GM18520 (cell line): ENCODE measurements at regions not wholly inside any gene's neighbourhood (a gene's known extent, or its start where the extent isn't known, plus 50 kb on each side); places are given as distances from the start of the nearest gene placed in this dataset.
"Not testable (repeated sequence)": the region's sequence is repeated elsewhere in the genome, so short reads cannot be mapped to it uniquely, and the experiment has no call there.

Source experiments
- ATAC-seq: cut with Tn5 transposase; IDR thresholded peaks from one replicate; pipeline ENCODE4 v1.9.1; 2021; ENCODE audit not compliant: unreplicated experiment

DNA sequence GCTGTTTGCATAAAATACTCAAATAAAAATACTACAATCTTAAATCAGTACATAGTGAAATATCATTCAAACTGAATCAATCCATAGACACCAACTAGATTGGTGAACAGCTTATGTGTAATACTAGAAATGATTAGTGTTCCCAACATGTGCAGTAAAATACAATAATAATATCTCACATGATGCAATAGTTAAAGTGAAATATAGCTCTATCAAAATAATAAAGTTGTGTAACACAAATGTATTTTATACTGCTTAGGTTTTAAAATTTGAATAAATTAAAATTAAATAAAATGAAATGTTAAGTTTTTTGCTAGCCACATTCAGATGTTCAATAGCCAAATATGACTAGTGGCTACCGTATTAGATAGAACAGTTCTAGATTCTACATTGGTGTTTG lies 714.1 kb downstream of the ZNF385D start:
- ATAC-seq, result no peak

DNA sequence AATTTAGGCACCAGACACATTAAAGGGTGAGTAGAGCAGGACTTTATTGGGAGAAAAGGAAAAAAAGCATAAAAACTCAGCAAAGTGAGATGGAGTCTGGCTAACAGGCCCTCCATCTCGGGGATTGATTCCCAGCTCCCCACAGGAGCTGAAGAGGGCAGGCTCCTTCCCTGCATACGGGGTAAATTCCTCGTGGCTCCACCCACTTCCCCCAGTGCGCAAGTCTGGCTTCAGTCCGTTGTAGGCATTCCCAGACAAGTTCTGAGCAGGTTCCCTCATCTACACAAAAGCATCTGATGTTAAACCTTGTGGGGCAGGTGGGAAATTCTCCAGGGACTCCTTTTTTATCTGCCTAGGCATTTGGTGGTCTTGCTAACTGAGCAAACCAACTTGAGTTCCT lies 722.6 kb downstream of the ZNF385D start:
- ATAC-seq, result no peak

DNA sequence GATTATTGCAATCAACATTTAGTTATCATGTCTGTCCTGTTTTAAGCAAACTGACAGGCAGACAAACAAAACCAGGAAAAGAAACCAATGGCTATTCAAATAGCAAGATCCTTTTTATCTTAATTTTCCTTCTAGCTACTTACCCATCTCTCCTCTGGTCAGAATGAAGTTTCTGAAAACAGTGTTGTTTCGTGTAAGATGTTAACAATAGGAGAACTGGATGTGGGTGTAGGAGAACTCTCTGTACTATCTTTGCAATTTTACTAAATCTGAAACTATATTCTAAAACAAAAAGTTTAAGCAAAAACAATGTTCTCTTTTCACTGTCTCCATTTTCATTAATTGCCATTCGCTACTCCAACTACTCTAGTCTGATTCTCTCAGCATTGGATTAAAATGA lies 726.4 kb downstream of the ZNF385D start:
- no peak for ATAC-seq

DNA sequence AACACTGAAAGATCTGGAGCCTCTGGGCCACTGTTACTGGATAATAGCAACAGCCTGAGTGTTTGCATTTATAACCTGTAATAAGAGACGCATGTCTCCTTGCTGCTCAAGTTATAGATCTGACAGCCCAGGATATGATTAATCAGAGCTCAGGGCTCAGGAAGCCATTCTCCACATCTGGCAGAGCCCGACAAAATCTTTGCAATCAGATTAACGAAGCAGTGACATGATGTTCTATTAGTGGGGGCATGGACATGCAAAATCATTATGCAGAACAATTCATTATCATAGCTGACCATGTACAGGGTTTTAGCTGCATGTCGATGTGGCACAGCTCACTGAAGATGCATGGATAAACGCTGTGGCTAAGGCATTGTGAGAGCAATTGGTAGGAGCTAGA lies 730.3 kb downstream of the ZNF385D start:
- no peak for ATAC-seq

DNA sequence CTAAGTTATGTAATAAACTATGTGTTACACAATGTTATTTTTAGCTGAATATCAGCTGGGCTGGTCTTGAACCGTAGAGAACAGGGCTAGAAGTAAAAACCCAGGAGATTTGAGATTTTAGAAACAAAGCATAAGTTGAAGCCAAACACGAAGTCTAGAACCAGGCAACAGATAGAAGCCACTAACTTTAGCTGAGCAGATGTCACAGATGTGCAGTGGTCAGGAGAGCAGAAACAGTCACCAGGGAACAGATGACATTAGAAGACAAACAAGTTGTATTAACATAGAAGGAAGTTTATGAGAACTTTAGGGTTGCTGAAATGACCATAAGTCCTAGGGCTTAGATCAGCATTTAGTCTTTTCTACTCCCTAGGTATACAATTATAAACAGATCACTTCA lies 731.0 kb downstream of the ZNF385D start:
- ATAC-seq, result no peak

DNA sequence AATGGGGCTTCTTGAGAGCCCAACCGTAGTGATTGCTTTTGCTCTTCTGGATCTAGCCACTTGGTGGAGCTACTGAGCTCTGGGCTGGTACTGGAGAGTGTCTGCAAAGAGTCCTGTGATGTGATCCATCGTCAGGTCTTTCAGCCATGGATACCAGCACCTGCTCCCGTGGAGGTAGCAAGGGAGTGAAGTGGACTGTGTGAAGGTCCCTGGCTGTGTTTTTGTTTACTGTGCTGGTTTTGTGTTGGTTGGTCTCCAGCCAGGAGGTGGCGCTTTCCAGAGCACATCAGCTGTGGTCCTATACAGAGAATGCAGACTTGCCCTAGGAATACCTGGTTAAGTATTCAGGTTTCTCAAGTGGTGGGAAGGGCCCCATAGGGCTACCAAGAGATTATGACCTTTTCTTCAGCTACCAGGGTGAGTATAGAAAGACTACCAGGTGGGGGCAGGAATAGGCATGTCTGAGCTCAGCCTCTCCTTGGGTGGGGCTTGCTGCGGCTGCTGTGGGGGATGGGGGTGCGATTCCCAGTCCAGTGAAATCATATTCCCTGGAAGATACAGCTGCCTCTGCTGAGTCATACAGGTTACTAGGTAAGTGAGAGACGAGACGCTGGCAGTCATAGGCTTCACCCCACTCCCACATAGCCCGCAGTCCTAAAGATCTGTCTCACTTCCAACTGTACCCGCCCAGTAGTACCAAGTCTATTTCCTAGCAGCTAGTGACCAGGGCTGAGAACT lies 733.7 kb downstream of the ZNF385D start:
- ATAC-seq, result no peak

DNA sequence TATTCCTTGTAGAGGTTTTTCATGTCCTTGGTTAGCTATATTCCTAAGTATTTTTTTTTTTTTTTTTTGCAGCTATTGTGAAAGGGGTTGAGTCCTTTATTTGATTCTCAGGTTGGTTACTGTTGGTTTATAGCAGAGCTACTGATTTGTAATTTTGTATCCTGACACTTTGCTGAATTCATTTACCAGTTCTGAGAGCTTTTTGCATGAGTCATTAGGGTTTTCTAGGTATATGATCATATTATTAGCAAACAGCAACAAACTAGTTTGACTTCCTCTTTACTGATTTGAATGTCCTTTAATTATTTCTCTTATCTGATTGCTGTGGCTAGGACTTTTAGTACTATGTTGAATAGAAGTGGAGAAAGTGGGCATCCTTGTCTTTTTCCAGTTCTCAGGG lies 737.4 kb downstream of the ZNF385D start:
- ATAC-seq, result no peak

DNA sequence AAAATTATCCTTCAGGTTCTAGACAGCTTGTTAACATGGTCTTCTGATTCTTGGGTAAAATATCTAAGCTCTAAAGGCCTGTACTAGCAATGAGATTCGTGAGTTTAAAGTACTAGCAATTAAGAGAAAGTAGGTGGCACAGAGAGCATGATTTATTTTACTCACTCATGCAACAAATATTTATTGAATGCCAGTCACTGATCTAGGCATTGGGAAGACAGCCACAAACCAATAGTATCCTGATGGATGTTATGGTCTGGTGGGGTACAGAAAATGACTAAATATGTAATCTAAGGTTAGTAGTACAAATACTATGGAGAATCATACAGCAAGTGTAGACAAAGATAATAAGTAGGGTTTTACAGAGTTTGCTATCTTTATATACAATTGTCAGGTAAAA lies 751.3 kb downstream of the ZNF385D start:
- no peak for ATAC-seq

DNA sequence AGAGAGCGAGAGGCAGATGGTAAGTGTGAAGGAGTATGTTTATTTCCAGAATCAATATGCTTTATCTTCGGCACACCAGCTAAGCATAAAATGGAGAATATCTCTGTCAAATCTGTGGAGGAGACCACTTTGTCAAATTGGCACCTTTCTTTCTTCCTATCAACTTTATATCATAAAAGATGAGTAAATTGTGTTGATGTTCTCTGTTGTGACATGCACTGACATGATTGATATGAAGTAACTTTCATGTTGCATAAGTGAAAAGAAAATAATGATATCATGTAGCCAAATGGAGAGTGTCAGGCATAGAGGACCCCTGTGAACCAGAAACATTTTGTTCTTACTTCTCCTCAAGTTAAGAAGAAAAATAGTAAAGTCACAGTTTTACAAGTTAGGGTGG lies 753.8 kb downstream of the ZNF385D start:
- no peak for ATAC-seq

DNA sequence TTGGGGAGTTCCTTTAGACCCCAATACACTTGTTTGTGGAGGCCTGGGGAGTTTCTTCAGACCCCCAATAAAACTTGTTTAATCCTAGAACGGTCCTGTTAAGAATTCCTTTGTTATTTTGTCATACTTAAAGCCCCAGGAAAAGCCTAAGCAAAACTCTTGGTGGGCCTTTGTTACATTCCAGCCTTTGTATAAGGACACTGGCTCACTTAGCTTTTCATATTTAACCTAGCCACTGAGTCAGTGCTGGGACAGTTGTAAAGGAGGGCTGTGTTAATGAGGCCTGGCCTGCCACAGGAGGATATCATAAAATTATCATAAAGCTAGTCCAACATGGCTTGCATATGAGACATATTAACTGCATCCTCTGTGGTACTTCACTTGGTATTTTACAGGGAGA lies 760.1 kb downstream of the ZNF385D start:
- ATAC-seq, result no peak

DNA sequence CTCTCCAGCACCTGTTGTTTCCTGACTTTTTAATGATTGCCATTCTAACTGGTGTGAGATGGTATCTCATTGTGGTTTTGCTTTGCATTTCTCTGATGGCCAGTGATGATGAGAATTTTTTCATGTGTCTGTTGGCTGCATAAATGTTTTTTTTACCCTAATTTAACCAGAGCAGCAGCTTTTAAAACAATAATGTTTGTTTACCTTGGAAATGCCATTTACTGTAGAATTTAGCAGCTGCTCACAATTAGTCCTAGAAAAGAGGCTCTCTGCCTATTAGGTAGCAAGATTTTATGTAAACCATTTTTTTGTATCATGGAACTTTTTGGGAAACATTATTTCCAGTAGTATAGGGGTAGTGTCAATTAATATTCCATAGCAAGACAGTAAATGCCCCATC lies 761.4 kb downstream of the ZNF385D start:
- not testable (repeated sequence) for ATAC-seq

DNA sequence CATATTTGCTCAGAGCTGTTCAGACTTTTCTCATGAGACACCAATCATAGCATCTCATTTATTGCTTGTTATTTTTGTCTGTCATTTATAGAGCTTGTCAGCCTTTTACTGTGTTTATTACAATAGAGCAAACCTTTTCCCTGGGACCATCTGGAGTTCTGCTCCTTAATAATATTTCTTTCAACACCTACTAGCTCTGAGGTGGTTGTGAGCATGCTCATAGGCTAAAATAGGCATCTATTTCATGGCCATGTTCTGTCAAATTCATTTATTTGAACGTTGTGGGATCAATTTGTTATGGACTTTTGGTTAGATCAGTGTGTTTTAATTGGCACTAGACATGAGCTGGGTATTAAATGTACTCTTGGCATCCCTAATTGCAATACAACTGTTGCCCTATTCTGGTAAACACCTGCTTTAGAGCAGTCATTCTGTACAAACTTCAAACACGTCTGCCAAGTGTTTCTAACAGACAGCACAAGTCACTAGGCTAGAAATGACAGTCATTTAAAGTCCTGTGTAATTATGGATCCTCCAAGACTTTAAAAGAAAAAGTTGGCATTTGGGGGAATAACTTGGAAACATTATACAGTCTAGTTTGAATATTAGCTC lies 766.3 kb downstream of the ZNF385D start:
- no peak for ATAC-seq

DNA sequence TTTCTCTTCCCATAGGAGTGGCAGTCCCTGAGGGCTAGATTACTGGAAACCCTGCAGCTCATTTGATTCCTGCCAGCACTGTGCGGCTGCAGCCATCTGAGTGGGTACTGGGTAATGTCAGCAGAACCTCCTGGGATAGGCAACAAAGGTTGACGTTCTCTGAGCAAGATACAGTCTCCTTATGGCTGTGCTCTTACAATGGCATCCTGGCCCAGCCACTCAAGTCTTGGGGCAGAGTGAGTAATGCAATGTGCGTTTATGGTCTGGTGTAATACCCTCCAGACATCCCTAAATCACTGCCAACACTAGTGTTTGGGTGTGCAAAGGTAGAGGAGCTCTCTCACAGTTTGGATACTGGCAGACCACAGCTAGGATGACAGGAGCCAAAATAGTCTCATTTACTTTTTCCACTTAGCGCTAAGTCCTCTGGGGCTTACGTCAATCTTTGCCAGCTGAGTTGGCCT lies 775.8 kb downstream of the ZNF385D start:
- no peak for ATAC-seq

DNA sequence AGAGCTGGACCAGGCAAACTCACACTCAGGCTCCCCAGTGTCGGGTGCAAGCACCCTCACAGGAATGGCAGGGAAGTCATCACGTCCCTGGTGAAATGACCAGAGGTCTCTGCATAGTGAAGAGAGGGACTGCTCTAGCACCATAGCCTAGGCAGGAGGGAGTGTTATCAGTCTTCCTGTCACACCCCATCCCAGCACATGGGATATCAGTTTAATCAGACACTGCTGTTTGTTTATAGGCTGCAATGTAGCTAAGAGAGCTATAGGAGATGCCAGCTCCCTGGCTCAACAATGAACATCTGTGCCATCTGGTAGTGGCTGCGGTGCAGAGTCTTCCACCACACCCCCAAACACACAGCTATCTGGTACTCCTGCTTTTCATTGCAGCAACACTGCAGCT lies 776.6 kb downstream of the ZNF385D start:
- ATAC-seq, result no peak

DNA sequence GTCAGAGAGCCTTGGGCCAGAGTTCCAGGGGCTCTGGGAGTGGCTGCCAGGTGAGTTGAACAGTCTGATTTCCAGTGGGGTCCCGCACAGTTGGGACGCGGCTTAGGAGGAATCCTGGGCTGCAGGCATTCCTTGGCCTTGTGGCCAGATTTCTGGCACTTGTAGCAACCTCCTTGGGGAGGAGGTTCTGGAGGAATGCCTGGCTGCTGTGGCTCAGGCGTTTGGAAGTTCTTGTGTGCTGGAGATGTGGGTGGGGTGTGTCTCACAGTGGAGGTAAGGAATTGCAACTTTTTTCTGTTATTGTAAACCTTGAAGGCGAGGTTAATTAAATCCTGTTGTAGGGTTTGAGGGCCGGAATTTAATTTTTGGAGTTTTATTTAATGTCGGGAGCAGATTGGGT lies 780.2 kb downstream of the ZNF385D start:
- ATAC-seq, result not testable (repeated sequence)

DNA sequence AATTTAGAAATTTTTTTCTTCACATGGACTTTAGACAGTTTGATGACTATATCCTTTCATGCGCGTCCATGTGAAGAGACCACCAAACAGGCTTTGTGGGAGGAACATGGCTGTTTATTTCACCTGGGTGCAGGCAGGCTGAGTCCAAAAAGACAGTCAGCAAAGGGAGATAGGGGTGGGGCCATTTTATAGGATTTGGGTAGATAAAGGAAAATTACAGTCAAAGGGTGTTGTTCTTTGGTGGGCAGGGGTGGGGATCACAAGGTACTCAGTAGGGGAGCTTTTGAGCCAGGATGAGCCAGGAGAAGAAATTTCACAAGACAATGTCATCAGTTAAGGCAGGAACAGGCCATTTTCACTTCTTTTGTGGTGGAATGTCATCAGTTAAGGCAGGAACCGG lies 781.5 kb upstream of the SGO1 start:
- not testable (repeated sequence) for ATAC-seq

DNA sequence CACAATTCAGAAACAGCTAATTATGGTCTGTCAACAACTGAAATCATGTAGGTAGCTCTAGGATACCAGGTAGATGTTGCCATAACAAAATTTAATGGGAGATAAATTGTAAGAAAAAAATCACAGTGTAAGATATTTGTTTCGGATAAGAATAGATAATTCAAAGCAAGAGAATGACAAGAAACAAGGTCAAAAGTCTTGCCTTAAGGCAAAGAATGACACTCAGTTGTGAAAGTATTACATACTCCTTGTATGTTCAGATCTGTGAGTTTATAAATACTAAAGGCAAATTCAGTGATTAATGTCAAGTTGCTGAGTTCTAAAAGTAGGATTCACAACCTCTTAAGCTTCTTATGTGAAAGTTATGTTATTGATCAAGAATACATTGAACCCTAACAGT lies 772.2 kb upstream of the SGO1 start:
- no peak for ATAC-seq

DNA sequence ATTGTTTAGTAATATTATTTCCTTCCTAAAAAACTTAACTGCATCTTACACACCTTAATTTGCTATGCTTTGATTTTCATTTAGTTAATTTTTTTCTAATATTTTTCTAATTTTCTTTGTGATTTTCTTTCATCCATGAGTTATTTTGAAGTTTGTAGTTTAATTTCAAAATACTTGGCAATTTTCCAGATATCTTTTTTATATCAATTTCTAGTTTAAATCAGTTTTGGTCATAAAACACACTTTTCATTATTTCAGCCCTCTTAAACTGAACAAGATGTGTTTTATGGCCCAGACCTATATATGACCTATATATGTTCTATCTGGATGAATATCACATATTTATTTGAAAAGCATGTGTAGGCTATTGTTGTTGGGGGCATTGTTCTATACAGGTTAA lies 759.9 kb upstream of the SGO1 start:
- ATAC-seq, result no peak

DNA sequence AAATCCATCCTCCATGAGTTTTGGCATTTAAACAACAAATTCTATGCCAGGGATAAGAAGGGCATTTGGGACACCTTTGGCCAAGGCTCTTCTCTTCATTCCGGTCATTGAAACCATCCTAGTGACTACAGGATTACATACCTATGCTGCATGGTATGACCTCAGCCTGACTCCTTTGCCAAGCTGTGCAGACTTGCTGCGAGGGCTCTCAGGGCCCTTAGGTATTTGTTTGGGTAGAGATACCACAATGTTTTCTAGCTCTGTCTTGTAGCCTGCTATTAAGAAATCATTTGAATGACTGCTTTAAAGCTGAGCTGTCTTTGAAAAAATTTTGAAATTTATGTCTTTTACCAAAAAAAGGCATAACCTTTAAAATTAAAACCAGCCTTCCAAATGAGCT lies 749.8 kb upstream of the SGO1 start:
- no peak for ATAC-seq

DNA sequence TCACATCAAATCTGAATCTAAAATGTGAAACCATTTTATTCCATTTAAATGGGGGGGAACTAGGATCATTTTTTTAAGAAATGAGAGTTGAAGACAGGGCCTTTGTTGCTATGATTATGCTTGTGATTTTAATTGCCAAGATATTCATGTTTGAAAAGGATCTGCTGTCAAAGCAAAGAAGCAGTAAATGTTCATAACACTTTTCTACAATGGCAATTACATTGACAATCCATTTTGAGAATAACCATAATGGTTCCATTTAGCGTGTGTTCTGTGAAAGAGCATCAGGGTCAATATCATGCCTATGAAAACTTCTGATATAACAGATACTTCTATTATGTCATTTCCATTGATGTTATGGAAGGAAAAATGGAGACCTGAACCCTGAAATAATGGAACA lies 745.8 kb upstream of the SGO1 start:
- no peak for ATAC-seq

DNA sequence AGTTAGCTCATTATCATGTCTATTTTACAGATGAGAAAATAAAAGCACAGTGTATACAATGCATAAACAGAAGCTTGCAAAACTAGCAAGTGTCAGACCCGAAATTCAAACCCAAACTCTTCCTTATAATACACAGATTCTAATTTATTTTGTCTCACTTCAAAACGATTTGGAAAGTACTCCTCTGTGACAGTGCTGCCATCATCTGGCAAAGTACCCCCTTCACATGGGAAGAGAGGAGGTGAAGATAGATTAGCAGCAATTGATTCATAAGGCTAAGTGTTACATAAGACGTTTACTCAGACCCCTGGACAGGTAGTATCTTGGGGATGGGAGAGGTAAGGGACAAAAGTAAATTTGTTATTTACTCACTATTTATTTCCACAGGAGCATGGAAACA lies 744.0 kb upstream of the SGO1 start:
- no peak for ATAC-seq

DNA sequence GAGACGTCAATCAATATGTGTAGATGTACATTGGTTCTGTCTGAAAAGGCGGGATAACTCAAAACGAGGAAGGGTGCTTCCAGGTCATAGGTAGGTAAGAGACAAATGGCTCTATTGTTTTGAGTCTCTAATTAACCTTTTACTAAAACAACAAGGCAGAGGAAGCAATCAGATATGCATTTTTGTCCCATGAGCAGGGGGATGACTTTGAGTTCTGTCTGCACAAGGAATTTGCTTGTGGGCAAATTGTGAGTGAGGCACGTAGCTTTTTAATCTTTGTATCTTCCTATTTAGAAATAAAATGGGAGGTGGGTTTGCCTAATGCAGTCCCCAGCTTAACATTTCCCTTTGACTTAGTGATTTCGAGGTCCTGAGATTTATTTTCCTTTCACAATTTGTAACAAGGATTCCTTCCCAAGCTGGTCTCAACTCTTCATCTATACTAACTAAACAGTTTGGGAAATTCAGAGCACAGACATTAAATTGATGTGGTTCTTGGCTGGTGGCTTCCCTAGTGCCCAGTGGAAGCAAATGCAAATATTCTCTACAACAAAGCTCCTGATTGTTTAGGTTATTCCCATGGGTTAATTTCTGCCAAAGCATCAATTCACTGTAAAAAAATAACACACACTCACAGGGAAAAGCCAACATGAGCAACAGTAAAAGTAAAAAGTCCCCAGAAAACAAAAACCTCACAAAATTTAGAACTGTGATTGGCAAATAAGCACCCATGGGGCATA lies 738.8 kb upstream of the SGO1 start:
- no peak for ATAC-seq
